ENCODE measurements at regions not wholly inside any gene's neighbourhood (a gene's known extent, or its start where the extent isn't known, plus 50 kb on each side); places are given as distances from the start of the nearest gene placed in this dataset.

DNA sequence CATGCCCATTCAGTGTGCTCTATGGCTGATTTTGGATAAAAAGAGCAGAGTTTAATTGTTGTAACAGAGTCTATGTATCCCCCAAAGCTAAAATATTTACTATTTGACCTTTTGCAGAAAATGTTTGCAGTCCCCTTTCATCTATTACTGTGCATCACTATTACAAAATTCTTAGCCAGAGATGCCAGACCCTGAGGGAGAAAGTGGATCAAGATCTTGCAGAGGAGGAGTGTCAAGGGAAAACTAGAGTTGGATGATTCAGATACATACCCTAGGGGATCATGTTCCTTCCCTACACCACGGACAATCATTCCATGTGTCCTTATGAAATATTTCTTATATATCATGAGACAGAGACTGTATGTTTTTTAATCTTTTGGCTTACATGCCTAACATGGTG lies 68.6 kb upstream of the TPRG1 start:
- Histone ChIP-seq H3K4me3 (ENCODE audit: extremely low read depth in 1 of 4, insufficient read depth in 2 of 4, low read depth in 3 of 4, low read length in 4 of 4) (no peak overlapping the region), H3K9me3 (ENCODE audit: insufficient read depth in 2 of 2, low read depth in 1 of 2, low read length in 1 of 2) (no peaks in the 10 kb centered on the region), H2BK15ac (ENCODE audit: low read length) (no peak overlapping the region), H2BK120ac (replicated peaks; ENCODE audit: low read depth, low read length) (no peak overlapping the region), H4K8ac (ENCODE audit: extremely low read depth, insufficient read depth, low read length) (no peak overlapping the region), H2AK5ac (ENCODE audit: low read depth, low read length) (no peak overlapping the region), H3K14ac (ENCODE audit: insufficient read length) (no peak overlapping the region), H3K27ac (ENCODE audit: low read depth, low read length) (no peak overlapping the region), H3K4ac (replicated peaks; ENCODE audit: insufficient read length, low read depth, low read length) (no peak overlapping the region), H3K18ac (ENCODE audit: extremely low read depth, low read length) (no peak overlapping the region), H3K79me2 (ENCODE audit: control insufficient read depth in 1 of 2, insufficient read depth in 2 of 2, low read length in 2 of 2) (no peaks in the 10 kb centered on the region), H4K5ac (ENCODE audit: insufficient read length, low read depth, low read length) (no peak overlapping the region), H3K23ac (ENCODE audit: insufficient read length) (no peak overlapping the region), H3K27me3 (replicated peaks in 1 of 4; ENCODE audit: control insufficient read depth in 3 of 4, extremely low read depth in 1 of 4, insufficient read depth in 3 of 4, low read length in 3 of 4) (no peaks in the 10 kb centered on the region), H3K56ac (replicated peaks; ENCODE audit: insufficient read length, low read depth, low read length) (no peak overlapping the region), H2BK12ac (ENCODE audit: low read depth, low read length) (no peak overlapping the region), H4K20me1 (replicated peaks in 1 of 2; ENCODE audit: control insufficient read depth in 1 of 2, insufficient read depth in 2 of 2, low read length in 2 of 2) (no peaks in the 10 kb centered on the region), H2BK20ac (ENCODE audit: low read length) (no peak overlapping the region), H3K23me2 (ENCODE audit: low read depth, low read length) (no peaks in the 10 kb centered on the region), H3K4me2 (ENCODE audit: insufficient read depth in 1 of 2, low read depth in 2 of 2, low read length in 2 of 2) (no peak overlapping the region), H3K36me3 (ENCODE audit: control insufficient read depth in 2 of 4, insufficient read depth in 4 of 4, low read length in 3 of 4) (no peaks in the 10 kb centered on the region), H4K91ac (replicated peaks; ENCODE audit: insufficient read length, low read length) (no peak overlapping the region), H3K4me1 (replicated peaks in 1 of 4; ENCODE audit: control insufficient read depth in 3 of 4, insufficient read depth in 4 of 4, low read length in 3 of 4) (no peaks in the 10 kb centered on the region), H3K79me1 (ENCODE audit: low read depth, low read length) (no peaks in the 10 kb centered on the region), H2BK5ac (ENCODE audit: low read depth, low read length) (no peak overlapping the region), H3K9ac (replicated peaks in 1 of 4; ENCODE audit: extremely low read depth in 1 of 4, low read depth in 3 of 4, low read length in 3 of 4) (no peak overlapping the region), H2AFZ (ENCODE audit: low read length) (no peak overlapping the region)
- ChIA-PET POLR2A (ENCODE audit: partially characterized antibody) (no interaction called here), CTCF (ENCODE audit: partially characterized antibody) (interaction anchor here (1.3 to 1.6 kb wide), 3 partner anchors 18 to 149 kb away, joined by 3 to 4 read pairs (median 4); no protein-coding TSS in a partner anchor)
- no peak for TF ChIP-seq TAF1 (IDR thresholded peaks at IDR 0.05; ENCODE audit: low read depth, low read length)
- TF ChIP-seq MAFK (IDR thresholded peaks at IDR 0.05; ENCODE audit: low read depth, low read length), result no peak
- no peak for TF ChIP-seq SIX5 (IDR thresholded peaks at IDR 0.05; ENCODE audit: low read depth, low read length)
- no peak for TF ChIP-seq POLR2A (IDR thresholded peaks at IDR 0.05; ENCODE audit: control extremely low read depth in 1 of 2, low read depth in 2 of 2, low read length in 2 of 2)
- TF ChIP-seq PHF8 (conservative IDR thresholded peaks at IDR 0.05; ENCODE audit: low read depth, low read length), result no peak
- no peak for TF ChIP-seq RFX5 (IDR thresholded peaks at IDR 0.05; ENCODE audit: borderline replicate concordance, low read depth, low read length)
- TF ChIP-seq, protein P1, sequence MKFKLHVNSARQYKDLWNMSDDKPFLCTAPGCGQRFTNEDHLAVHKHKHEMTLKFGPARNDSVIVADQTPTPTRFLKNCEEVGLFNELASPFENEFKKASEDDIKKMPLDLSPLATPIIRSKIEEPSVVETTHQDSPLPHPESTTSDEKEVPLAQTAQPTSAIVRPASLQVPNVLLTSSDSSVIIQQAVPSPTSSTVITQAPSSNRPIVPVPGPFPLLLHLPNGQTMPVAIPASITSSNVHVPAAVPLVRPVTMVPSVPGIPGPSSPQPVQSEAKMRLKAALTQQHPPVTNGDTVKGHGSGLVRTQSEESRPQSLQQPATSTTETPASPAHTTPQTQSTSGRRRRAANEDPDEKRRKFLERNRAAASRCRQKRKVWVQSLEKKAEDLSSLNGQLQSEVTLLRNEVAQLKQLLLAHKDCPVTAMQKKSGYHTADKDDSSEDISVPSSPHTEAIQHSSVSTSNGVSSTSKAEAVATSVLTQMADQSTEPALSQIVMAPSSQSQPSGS (IDR thresholded peaks at IDR 0.05; ENCODE audit: low read length), result no peak
- DNase-seq (ENCODE audit: low read depth in 1 of 2, low spot score in 2 of 2) (no peak), FAIRE-seq (no peak)
- 89% methylated on average over 1 of the region's 1 CpG; no CpG with 5 or more reads in 1 of the 2 experiments for WGBS, 2 experiments (ENCODE audit: extremely low coverage in 1 of 2, insufficient coverage in 1 of 2, insufficient read length in 1 of 2, insufficient replicate concordance in 2 of 2, low coverage in 1 of 2, low lambda C conversion rate in 2 of 2, missing lambda C conversion rate in 1 of 2)
